ENCODE measurements at regions not wholly inside any gene's neighbourhood (a gene's known extent, or its start where the extent isn't known, plus 50 kb on each side); places are given as distances from the start of the nearest gene placed in this dataset.
"Not testable (repeated sequence)": the region's sequence is repeated elsewhere in the genome, so short reads cannot be mapped to it uniquely, and the experiment has no call there.

GRCh38 chr6:134665029-134665723, 284.7 kb downstream of the ALDH8A1 start:
- no peak for DNase-seq

- DNase-seq, result no peak
These were observed 285.9 kb downstream of the ALDH8A1 start for GRCh38 chr6:134663800-134664535.

GRCh38 chr6:134663356-134663755, 286.5 kb downstream of the ALDH8A1 start:
- DNase-seq, result no peak

- DNase-seq, result no peak
These were observed 287.7 kb downstream of the ALDH8A1 start for GRCh38 chr6:134662077-134662700.

- not testable (repeated sequence) for DNase-seq
These were observed 290.0 kb downstream of the ALDH8A1 start for GRCh38 chr6:134659885-134660284.

GRCh38 chr6:134658596-134658995, 291.3 kb downstream of the ALDH8A1 start:
- DNase-seq, result no peak

- DNase-seq, result no peak
These were observed 292.0 kb downstream of the ALDH8A1 start for GRCh38 chr6:134657751-134658527.

GRCh38 chr6:134657343-134657742, 292.6 kb downstream of the ALDH8A1 start:
- DNase-seq, result no peak

GRCh38 chr6:134654751-134655150, 295.1 kb downstream of the ALDH8A1 start:
- DNase-seq, result no peak

GRCh38 chr6:134651519-134651918, 298.4 kb downstream of the ALDH8A1 start:
- DNase-seq, result no peak

- no peak for DNase-seq
These were observed 302.0 kb downstream of the ALDH8A1 start for GRCh38 chr6:134647861-134648260.

- DNase-seq, result no peak
These were observed 307.1 kb downstream of the ALDH8A1 start for GRCh38 chr6:134642819-134643218.

GRCh38 chr6:134642279-134642678, 307.6 kb downstream of the ALDH8A1 start:
- DNase-seq, result no peak

GRCh38 chr6:134640975-134641429, 308.9 kb downstream of the ALDH8A1 start:
- DNase-seq, result peak; percentile 62

GRCh38 chr6:134640229-134640628, 309.7 kb downstream of the ALDH8A1 start:
- DNase-seq, result no peak

GRCh38 chr6:134637847-134638437, 312.0 kb downstream of the ALDH8A1 start:
- no peak for DNase-seq

- no peak for DNase-seq
These were observed 312.6 kb downstream of the ALDH8A1 start for GRCh38 chr6:134637282-134637681.

GRCh38 chr6:134636186-134636799, 313.6 kb downstream of the ALDH8A1 start:
- DNase-seq, result no peak

- no peak for DNase-seq
These were observed 314.9 kb downstream of the ALDH8A1 start for GRCh38 chr6:134634966-134635365.

GRCh38 chr6:134634466-134634865, 315.4 kb downstream of the ALDH8A1 start:
- no peak for DNase-seq

- peak; percentile 79 for DNase-seq
These were observed 315.3 kb upstream of the SGK1 start for GRCh38 chr6:134632982-134633940.
